OCI-LY3 (cell line): ENCODE measurements at regions not wholly inside any gene's neighbourhood (a gene's known extent, or its start where the extent isn't known, plus 50 kb on each side); places are given as distances from the start of the nearest gene placed in this dataset.

Source experiments
- H2AFZ ChIP-seq: fragments of 200-600, 300-600 bp; shearing (Covaris generic); 2 replicates; pipeline ENCODE4 v1.6.0; 2014; ENCODE audit warnings: antibody characterized with exemption, low read depth, low read length
- H3K27ac ChIP-seq: fragments of 200-600, 300-600 bp; sonication (generic); 2 replicates; pipeline ENCODE4 v1.5.1; 2014; ENCODE audit warnings: mild to moderate bottlenecking, low read length, moderate library complexity, mixed read lengths
- H3K27me3 ChIP-seq: fragments of 200-600, 300-600 bp; sonication (generic); 2 replicates; pipeline ENCODE4 v1.6.1; 2014; ENCODE audit warnings: low read depth, low read length, mixed read lengths
- H3K36me3 ChIP-seq: fragments of 200-600, 300-600 bp; sonication (generic); replicated peaks from 2 replicates; pipeline ENCODE3; 2014; ENCODE audit warnings: low read depth, low read length, mixed read lengths
- H3K4me1 ChIP-seq: fragments of 300-600, 200-600 bp; sonication (generic); 2 replicates; pipeline ENCODE4 v1.6.1; 2014; ENCODE audit warnings: low read length, mixed read lengths
- H3K4me2 ChIP-seq: fragments of 200-600, 300-600 bp; sonication (generic); 2 replicates; pipeline ENCODE4 v1.6.1; 2014; ENCODE audit warnings: low read length, mixed read lengths
- H3K4me3 ChIP-seq: fragments of 300-600, 200-600 bp; sonication (generic); 2 replicates; pipeline ENCODE4 v1.5.1; 2014; ENCODE audit warnings: antibody characterized with exemption, mild to moderate bottlenecking, low read length, moderate library complexity
- H3K79me2 ChIP-seq: fragments of 300-600, 200-600 bp; shearing (Covaris generic); 2 replicates; pipeline ENCODE4 v1.6.1; 2014; ENCODE audit warnings: mild to moderate bottlenecking, low read length, mixed read lengths
- H3K9ac ChIP-seq: fragments of 300-600, 200-600 bp; shearing (Covaris generic); 2 replicates; pipeline ENCODE4 v1.6.0; 2014; ENCODE audit warnings: mild to moderate bottlenecking, low read length, moderate library complexity
- H3K9me3 ChIP-seq: fragments of 200-600, 300-600 bp; shearing (Covaris generic); 2 replicates; pipeline ENCODE4 v1.6.1; 2014; ENCODE audit warnings: low read length, mixed read lengths; ENCODE audit not compliant: insufficient read depth
- H4K20me1 ChIP-seq: fragments of 200-600, 300-600 bp; sonication (generic); 2 replicates; pipeline ENCODE4 v1.6.1; 2016; ENCODE audit warnings: low read length, mixed read lengths; ENCODE audit not compliant: insufficient read depth
- EZH2phosphoT487 ChIP-seq: fragments of 200-600 bp; shearing (Covaris generic); IDR thresholded peaks from 2 replicates; pipeline ENCODE4 v1.6.1; 2018; ENCODE audit warnings: antibody characterized with exemption, mixed run types, low read depth
- TF ChIP-seq, protein P1 (sequence below): fragments of 200-600, 300-600 bp; sonication (generic); IDR thresholded peaks from 2 replicates; pipeline ENCODE4 v1.5.1; 2014; ENCODE audit warnings: antibody characterized with exemption, low read length, low read depth

DNA sequence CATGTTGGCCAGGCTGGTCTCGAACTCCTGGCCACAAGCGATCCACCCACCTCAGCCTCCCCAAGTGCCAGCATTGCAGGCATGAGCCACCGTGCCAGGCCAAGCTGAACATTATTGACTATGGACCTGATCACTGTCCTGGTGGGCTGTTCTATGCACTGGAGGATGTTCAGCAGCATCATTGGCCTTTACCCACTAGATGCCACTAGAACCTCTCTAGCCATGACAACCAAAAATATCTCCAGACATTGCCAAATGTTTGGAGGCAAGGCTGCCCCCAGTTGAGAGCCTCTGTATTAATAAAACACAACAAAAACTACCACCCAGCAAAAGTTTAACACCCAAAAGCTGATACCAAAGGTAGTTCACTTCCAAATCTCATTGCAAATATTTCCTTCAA is 110.8 kb upstream of the SOD1 start:
- no peaks in the 10 kb centered on the region for H3K9me3 ChIP-seq
- H3K4me2 ChIP-seq, result no peak overlapping the region
- no peaks in the 10 kb centered on the region for H3K79me2 ChIP-seq
- H2AFZ ChIP-seq, result no peak overlapping the region
- peaks cover 8% of the 10 kb centered on the region; the same call in 1 of the 2 replicates for H3K27me3 ChIP-seq
- TF ChIP-seq EZH2phosphoT487, result no peak
- TF ChIP-seq, protein P1, sequence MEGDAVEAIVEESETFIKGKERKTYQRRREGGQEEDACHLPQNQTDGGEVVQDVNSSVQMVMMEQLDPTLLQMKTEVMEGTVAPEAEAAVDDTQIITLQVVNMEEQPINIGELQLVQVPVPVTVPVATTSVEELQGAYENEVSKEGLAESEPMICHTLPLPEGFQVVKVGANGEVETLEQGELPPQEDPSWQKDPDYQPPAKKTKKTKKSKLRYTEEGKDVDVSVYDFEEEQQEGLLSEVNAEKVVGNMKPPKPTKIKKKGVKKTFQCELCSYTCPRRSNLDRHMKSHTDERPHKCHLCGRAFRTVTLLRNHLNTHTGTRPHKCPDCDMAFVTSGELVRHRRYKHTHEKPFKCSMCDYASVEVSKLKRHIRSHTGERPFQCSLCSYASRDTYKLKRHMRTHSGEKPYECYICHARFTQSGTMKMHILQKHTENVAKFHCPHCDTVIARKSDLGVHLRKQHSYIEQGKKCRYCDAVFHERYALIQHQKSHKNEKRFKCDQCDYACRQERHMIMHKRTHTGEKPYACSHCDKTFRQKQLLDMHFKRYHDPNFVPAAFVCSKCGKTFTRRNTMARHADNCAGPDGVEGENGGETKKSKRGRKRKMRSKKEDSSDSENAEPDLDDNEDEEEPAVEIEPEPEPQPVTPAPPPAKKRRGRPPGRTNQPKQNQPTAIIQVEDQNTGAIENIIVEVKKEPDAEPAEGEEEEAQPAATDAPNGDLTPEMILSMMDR, result no peak
- no peak overlapping the region for H3K27ac ChIP-seq
- H3K4me3 ChIP-seq, result no peak overlapping the region
- no peaks in the 10 kb centered on the region for H4K20me1 ChIP-seq
- H3K4me1 ChIP-seq, result peaks cover 5% of the 10 kb centered on the region
- H3K36me3 ChIP-seq, result no peaks in the 10 kb centered on the region
- H3K9ac ChIP-seq, result no peak overlapping the region

DNA sequence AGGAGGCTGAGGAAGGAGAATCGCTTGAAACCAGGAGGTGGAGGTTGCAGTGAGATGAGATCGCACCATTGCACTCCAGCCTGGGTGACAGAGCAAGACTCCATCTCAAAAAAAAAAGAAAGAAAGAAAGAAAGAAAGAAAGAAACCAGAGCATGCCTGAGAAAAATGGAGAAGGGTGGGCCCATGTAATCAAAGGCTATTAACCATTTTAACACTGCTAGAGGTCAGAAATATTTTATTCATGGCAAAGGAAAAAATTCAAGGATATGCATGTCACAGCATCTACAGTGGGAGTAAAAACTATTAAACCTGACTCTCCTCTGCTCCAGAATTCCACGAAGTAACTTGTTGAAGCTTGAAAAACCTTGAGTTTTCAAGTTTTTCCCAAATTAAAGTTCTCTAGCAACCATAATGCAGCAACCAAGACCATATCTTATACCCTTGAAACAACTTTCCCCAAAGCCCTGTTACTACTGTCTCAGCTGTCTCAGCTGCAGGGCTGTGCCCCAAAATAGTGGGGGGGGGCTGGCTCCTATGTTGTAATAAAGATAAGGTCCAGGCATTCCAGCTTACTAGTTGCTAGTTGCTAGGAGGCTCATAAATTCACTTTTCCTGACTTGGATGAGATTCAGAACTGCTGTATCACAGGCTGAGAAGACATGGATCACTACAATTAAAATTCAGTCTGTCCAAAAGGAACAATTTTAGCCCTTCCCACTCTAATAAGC is 112.9 kb upstream of the SOD1 start:
- Histone ChIP-seq H3K36me3 (no peaks in the 10 kb centered on the region), H3K4me2 (no peak overlapping the region), H3K27ac (no peak overlapping the region), H3K79me2 (no peaks in the 10 kb centered on the region), H3K27me3 (no peaks in the 10 kb centered on the region), H3K4me1 (no peaks in the 10 kb centered on the region), H3K4me3 (no peak overlapping the region), H4K20me1 (no peaks in the 10 kb centered on the region), H3K9ac (no peak overlapping the region), H2AFZ (no peak overlapping the region), H3K9me3 (no peaks in the 10 kb centered on the region)
- TF ChIP-seq, protein P1, result no peak
- no peak for TF ChIP-seq EZH2phosphoT487

GRCh38 chr21:31545036-31545435 is 114.5 kb upstream of the SOD1 start:
- Histone ChIP-seq H3K36me3 (no peaks in the 10 kb centered on the region), H4K20me1 (no peaks in the 10 kb centered on the region), H3K4me1 (no peaks in the 10 kb centered on the region), H2AFZ (no peak overlapping the region), H3K27ac (no peak overlapping the region), H3K9me3 (no peaks in the 10 kb centered on the region), H3K4me2 (no peak overlapping the region), H3K9ac (no peak overlapping the region), H3K4me3 (no peak overlapping the region), H3K79me2 (no peaks in the 10 kb centered on the region), H3K27me3 (no peaks in the 10 kb centered on the region)
- no peak for TF ChIP-seq EZH2phosphoT487
- TF ChIP-seq, protein P1, result no peak

DNA sequence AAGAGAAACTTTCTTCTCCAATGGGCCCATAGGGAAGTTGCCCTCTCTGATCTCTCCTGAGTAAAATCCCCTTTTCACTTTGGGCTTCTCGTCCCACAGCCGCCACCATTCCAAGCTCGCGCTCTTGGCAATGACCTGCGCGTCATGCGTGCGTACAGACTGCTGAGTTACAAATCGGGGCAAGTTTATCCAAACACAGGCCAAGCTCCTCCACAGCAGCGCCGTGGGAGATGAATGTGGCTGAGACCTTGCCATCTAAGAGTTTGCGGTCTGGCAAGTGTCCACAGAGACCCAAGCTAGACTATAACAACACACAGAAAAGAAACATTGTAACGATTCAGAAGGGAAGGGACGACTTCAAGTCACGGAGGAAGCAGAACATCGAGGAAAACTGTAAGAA is 116.3 kb upstream of the SOD1 start:
- H3K27me3 ChIP-seq, result no peaks in the 10 kb centered on the region
- H3K9ac ChIP-seq, result no peak overlapping the region
- H3K36me3 ChIP-seq, result no peaks in the 10 kb centered on the region
- H3K9me3 ChIP-seq, result no peaks in the 10 kb centered on the region
- no peak overlapping the region for H3K4me2 ChIP-seq
- H3K4me3 ChIP-seq, result no peak overlapping the region
- H3K4me1 ChIP-seq, result no peaks in the 10 kb centered on the region
- H3K27ac ChIP-seq, result no peak overlapping the region
- H4K20me1 ChIP-seq, result no peaks in the 10 kb centered on the region
- TF ChIP-seq EZH2phosphoT487, result no peak
- TF ChIP-seq, protein P1, result no peak
- H2AFZ ChIP-seq, result no peak overlapping the region
- no peaks in the 10 kb centered on the region for H3K79me2 ChIP-seq
